GM19238 (cell line): ENCODE measurements at regions not wholly inside any gene's neighbourhood (a gene's known extent, or its start where the extent isn't known, plus 50 kb on each side); places are given as distances from the start of the nearest gene placed in this dataset.
"Not testable (repeated sequence)": the region's sequence is repeated elsewhere in the genome, so short reads cannot be mapped to it uniquely, and the experiment has no call there.

Experiments
- DNase-seq: peaks from one replicate; pipeline ENCODE4 v3.0.0; 2011; ENCODE audit warnings: low spot score; ENCODE audit not compliant: insufficient read length

- DNase-seq: no peak
These were observed 1495.2 kb upstream of the C9orf72 start for GRCh38 chr9:29068461-29068860.

DNA sequence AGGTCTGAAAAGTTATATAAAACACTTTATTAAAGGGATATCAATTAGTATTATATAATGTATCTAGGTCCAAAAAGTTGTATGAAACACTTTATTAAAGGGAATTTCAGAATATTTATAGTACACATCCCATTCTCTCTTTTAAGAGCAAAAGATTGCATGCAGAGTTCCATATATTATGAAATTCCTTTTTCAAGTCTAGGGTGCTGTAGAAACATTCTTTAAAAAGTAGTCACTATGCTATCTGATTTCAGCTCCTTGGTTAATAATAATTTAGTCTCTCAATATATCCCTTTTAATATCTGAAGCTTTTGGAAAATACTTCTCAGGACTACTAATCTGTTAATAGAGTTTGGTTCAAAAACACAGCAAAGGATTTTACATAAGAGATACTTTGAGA, 1496.1 kb upstream of the C9orf72 start:
- no peak for DNase-seq

DNA sequence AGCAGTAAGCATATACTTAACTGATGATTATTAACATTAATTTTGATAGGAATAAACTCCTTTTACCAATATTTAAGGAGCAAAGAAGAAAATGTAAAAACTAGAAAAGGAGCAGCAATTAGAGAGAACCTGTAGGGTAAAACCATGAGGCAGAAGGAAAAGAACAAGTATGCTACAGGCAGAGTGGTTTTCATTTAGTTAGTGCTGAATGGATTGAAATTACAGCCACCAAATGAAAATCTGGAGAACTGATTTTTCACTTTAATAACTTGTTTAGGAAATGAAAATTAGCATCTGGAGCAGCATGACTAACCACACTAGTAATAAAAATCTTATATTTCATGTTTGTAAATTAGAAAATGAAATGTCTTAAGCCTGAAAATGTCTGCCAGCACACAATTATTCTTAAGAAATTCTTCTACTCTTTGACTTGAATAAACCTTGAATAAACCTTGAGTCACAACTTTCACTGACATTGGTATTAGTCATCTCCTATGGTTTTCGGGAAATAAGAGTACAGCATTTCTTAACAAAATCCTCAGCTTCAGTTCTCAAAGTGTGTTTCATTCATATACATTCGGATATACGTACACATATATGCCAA, 1504.9 kb upstream of the C9orf72 start:
- no peak for DNase-seq

GRCh38 chr9:29100762-29101161, 1527.5 kb upstream of the C9orf72 start:
- no peak for DNase-seq

- not testable (repeated sequence) for DNase-seq
These were observed 1530.9 kb upstream of the C9orf72 start for GRCh38 chr9:29104166-29104565.

GRCh38 chr9:29118555-29118954, 1545.3 kb upstream of the C9orf72 start:
- DNase-seq: no peak

- DNase-seq: no peak
These were observed 1553.5 kb upstream of the C9orf72 start for GRCh38 chr9:29126783-29127182.

DNA sequence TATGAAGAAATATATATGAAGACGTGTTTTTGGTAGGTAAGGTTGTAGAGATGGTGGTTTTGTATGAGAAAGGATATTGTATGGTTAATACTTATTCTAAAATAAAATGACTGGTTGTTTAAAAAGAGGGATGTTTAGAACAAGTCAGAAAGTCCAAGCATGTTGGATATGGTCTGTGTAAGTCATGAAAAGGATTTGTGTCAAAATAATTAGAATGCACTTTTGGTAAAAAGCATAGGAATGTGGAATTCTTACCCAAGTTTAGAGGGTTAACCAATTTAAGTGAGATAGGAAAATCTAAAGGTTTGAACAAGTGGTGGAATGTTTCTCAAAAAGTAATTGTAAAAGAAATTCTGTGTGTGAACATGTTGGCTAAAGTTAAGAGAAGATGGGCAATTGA, 1556.5 kb upstream of the C9orf72 start:
- DNase-seq: no peak

DNA sequence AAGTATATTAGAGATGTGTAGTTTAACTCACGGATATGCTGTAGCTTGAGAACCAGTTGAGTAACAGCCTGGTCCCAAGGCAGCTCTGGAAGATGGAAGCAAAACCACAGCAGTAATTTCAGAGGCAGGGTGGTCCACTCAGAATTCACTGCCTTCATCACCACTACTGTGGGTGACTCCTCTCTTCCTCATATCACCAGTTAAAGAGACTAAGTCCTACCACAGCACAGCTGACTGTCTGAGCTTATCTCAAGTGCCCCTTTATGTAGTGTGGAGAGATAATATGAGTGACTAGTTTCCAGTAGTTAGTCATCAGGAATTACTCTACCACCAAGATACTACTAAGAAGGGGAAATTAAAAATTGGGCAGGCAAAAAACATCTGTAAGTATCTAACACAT, 1571.2 kb upstream of the C9orf72 start:
- no peak for DNase-seq

- DNase-seq: no peak
These were observed 1577.3 kb upstream of the C9orf72 start for GRCh38 chr9:29150606-29151005.

DNA sequence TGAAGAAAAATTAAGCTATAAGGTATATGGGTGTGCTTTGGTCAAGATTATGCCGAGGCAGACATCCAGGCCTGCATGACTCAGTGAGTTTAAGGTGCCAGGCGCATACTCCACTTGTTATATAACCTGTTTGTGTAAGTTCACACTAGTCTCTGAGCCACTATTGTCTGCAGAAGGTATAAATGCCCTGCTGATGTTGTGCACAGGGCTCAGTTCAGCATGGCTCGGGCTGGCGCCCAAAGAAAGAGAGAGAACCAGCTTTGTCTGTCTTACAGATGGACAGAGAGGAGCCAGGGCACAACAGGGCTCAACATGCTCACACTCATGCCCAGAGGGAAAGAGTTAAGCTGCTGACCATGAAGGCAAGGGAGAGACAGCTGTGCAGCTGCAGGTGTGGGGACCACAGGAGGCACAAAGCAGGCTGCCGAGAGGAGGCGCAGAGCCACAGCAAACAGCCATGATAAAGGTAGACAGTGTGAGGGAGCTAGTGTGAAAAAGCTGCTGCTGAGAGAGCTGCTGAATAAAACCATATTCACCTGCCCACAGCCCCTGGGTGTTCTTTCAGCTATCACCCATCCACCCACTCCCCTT, 1587.6 kb upstream of the C9orf72 start:
- DNase-seq: no peak

- DNase-seq: no peak
These were observed 1600.9 kb upstream of the C9orf72 start for GRCh38 chr9:29174136-29174535.

DNA sequence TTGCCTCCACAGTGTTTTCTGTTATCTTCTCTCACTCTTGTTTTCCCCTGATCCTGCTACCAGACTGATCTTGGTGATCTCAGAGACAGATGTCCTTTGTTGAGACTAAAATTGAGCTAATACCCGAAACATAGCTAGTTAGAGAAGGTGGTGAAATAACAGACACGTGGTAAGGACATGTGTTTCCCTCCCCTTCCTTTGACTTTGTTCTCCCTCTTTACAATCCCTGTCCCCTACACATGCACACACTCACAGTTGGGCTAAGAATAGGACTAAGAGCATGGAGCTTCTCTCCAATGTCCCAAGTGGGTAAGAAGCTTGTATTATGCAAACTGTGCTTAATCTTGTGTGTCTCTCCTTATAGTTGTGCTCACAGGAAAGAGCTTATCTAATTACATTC, 1603.0 kb upstream of the C9orf72 start:
- DNase-seq: no peak

DNA sequence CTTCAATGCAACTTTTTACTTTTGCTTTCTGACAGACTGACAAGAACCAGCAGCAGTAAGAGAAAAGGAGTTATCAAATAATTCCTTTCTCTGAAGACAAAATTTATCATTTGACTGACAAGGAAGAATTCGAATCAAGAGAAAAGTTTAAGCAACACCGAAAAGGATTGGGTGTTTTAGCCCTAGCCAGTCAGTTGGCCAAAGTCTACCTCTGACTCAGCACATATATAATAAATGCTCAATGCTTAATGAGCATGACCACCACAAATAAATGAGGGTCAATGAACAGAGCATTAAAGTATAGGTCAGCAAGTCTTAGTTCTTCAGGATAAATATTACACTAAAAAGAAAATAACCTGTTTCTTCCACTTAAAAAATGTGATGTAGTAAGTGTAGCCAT, 1603.5 kb upstream of the C9orf72 start:
- no peak for DNase-seq

GRCh38 chr9:29183971-29184370, 1610.7 kb upstream of the C9orf72 start:
- DNase-seq: no peak

GRCh38 chr9:29188771-29189170, 1615.5 kb upstream of the C9orf72 start:
- not testable (repeated sequence) for DNase-seq

DNA sequence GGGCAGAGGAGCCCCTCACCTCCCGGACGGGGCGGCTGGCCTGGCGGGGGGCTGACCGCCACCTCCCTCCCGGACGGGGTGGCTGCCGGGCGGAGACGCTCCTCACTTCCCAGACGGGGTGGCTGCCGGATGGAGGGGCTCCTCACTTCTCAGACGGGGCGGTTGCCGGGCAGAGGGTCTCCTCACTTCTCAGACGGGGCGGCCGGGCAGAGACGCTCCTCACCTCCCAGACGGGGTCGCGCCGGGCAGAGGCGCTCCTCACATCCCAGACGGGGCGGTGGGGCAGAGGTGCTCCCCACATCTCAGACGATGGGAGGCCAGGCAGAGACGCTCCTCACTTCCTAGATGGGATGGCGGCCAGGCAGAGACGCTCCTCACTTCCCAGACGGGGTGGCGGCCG, 1615.9 kb upstream of the C9orf72 start:
- not testable (repeated sequence) for DNase-seq

DNA sequence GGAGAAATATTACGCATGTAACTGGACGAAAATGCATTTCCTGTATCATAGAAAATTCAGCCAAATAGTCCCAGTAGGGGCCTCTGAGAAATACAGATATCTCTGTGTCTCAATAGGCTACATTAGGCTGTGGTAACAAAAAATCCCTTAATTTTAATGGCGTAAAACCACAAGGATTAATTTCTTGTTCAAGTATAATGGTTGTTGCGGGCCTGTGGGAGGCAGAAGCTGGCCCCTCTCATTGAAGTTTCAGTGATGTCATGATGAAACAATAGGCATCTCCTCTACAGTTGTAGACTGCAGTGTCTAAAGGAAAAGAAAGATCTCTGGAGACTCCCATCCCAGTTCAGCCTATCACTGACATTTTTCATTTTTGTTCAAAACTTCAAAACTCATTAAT, 1625.6 kb upstream of the C9orf72 start:
- no peak for DNase-seq

- DNase-seq: no peak
These were observed 1626.7 kb upstream of the C9orf72 start for GRCh38 chr9:29199975-29200374.

DNA sequence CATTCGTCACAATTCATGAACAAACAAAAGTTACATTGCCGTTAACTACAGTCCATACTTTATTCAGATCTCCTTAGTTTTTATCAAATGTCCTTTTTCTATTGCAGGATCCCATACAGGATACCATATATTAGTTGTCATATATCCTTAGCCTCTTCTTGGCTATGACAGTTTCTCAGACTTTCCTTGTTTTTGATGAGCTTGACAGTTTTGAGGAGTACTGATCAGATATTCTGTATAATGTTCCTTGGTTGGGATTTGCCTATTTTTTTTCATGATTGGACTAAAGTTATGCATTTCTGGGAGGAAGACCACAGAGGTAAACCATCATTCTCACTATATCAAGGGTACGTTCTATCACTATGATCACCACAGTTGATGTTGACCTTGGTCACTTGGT, 1627.4 kb upstream of the C9orf72 start:
- no peak for DNase-seq

GRCh38 chr9:29203244-29203930, 1630.1 kb upstream of the C9orf72 start:
- DNase-seq: no peak

DNA sequence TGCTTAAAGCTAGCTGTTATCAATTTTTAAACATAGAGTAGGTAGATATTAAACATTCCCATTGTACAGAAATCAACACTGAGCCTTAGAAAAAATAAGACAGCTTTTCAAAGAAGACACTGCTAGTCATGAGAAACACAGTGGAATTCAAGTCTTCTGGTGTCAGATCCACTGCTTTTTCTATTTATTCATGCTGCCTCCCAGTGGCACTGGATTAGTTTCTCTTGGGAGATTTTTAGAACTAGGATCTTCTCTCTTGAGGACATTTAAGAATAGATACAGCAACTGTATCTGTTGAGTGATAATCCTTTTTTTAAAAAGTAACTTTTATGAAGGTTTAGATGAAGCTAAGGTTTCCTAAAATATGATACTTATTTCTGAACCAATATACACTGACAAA, 1635.4 kb upstream of the C9orf72 start:
- DNase-seq: no peak

DNA sequence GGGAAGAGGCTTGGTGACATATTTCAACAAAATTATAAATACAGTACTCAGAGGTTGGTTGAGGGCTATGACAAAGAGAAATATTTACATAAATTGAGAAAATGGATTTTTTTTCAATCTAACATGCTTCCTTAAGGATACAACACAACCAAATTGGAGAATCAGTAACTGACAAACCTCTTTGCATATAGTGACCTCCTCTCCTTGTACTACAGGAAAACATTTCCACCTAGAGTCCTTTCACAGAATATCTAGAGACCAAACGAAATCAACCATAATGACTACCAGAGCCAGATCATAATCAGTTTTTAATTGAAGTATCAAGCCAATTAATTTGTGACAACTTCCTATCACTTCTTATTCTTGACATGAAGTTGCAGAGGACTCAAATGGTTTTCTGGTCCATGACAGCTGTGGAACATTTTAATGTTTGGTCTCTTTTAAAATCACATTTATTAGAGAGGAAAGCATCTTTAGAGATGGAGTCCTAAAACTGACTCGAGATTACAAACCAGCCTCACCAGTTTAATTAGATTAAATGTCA, 1636.5 kb upstream of the C9orf72 start:
- no peak for DNase-seq
